ENCODE measurements at regions not wholly inside any gene's neighbourhood (a gene's known extent, or its start where the extent isn't known, plus 50 kb on each side); places are given as distances from the start of the nearest gene placed in this dataset.
A peak's percentile ranks its signal among the peaks of the same experiment; 100 is the strongest.
"Not testable (repeated sequence)": the region's sequence is repeated elsewhere in the genome, so short reads cannot be mapped to it uniquely, and the experiment has no call there.

- Histone ChIP-seq H3K4me3 (ENCODE audit: low read length) (no peak overlapping the region), H3K36me3 (ENCODE audit: control insufficient read depth, insufficient read depth, low read length) (no peaks in the 10 kb centered on the region), H3K27ac (ENCODE audit: low read length) (no peak overlapping the region), H3K9me3 (ENCODE audit: control insufficient read depth, low read depth, low read length) (no peaks in the 10 kb centered on the region), H3K27me3 (ENCODE audit: control insufficient read depth, insufficient read depth, low read length) (no peaks in the 10 kb centered on the region), H3K4me1 (ENCODE audit: control insufficient read depth, insufficient read depth, low read length) (no peaks in the 10 kb centered on the region)
- DNase-seq: no peak
- no CpG with 5 or more reads among the region's 2 CpGs for WGBS (ENCODE audit: insufficient coverage, low lambda C conversion rate)
These were observed 294.0 kb upstream of the PTBP2 start for GRCh38 chr1:96427616-96428015.

- Histone ChIP-seq H3K4me3 (ENCODE audit: low read length) (no peak overlapping the region), H3K27ac (ENCODE audit: low read length) (no peak overlapping the region), H3K36me3 (ENCODE audit: control insufficient read depth, insufficient read depth, low read length) (no peaks in the 10 kb centered on the region), H3K27me3 (ENCODE audit: control insufficient read depth, insufficient read depth, low read length) (no peaks in the 10 kb centered on the region), H3K9me3 (ENCODE audit: control insufficient read depth, low read depth, low read length) (no peaks in the 10 kb centered on the region), H3K4me1 (ENCODE audit: control insufficient read depth, insufficient read depth, low read length) (no peaks in the 10 kb centered on the region)
- no CpG with 5 or more reads among the region's 1 CpG for WGBS (ENCODE audit: insufficient coverage, low lambda C conversion rate)
- no peak for DNase-seq
These were observed 276.3 kb upstream of the PTBP2 start for GRCh38 chr1:96445302-96445701.

- no CpG with 5 or more reads among the region's 3 CpGs for WGBS (ENCODE audit: insufficient coverage, low lambda C conversion rate)
- no peaks in the 10 kb centered on the region for H3K27me3 ChIP-seq (ENCODE audit: control insufficient read depth, insufficient read depth, low read length)
These were observed 257.5 kb upstream of the PTBP2 start for GRCh38 chr1:96464066-96464465.

GRCh38 chr1:96464522-96464921 is 257.1 kb upstream of the PTBP2 start:
- H3K9me3 ChIP-seq (ENCODE audit: control insufficient read depth, low read depth, low read length): no peaks in the 10 kb centered on the region
- no peaks in the 10 kb centered on the region for H3K4me1 ChIP-seq (ENCODE audit: control insufficient read depth, insufficient read depth, low read length)
- no peak overlapping the region for H3K4me3 ChIP-seq (ENCODE audit: low read length)
- H3K27me3 ChIP-seq (ENCODE audit: control insufficient read depth, insufficient read depth, low read length): no peaks in the 10 kb centered on the region
- DNase-seq: no peak
- no CpG with 5 or more reads among the region's 5 CpGs for WGBS (ENCODE audit: insufficient coverage, low lambda C conversion rate)
- H3K27ac ChIP-seq (ENCODE audit: low read length): no peak overlapping the region
- no peaks in the 10 kb centered on the region for H3K36me3 ChIP-seq (ENCODE audit: control insufficient read depth, insufficient read depth, low read length)

More at GRCh38 chr1:96464066-96464465, 257.5 kb upstream of the PTBP2 start:
- peak; percentile 3 to 4 for DNase-seq
- H3K36me3 ChIP-seq (ENCODE audit: control insufficient read depth, insufficient read depth, low read length): no peaks in the 10 kb centered on the region
- H3K4me1 ChIP-seq (ENCODE audit: control insufficient read depth, insufficient read depth, low read length): no peaks in the 10 kb centered on the region
- H3K27ac ChIP-seq (ENCODE audit: low read length): no peak overlapping the region
- no peak overlapping the region for H3K4me3 ChIP-seq (ENCODE audit: low read length)
- no peaks in the 10 kb centered on the region for H3K9me3 ChIP-seq (ENCODE audit: control insufficient read depth, low read depth, low read length)

GRCh38 chr1:96464991-96465390 is 256.6 kb upstream of the PTBP2 start:
- Histone ChIP-seq H3K4me1 (ENCODE audit: control insufficient read depth, insufficient read depth, low read length) (no peaks in the 10 kb centered on the region), H3K36me3 (ENCODE audit: control insufficient read depth, insufficient read depth, low read length) (no peaks in the 10 kb centered on the region), H3K9me3 (ENCODE audit: control insufficient read depth, low read depth, low read length) (no peaks in the 10 kb centered on the region), H3K27me3 (ENCODE audit: control insufficient read depth, insufficient read depth, low read length) (no peaks in the 10 kb centered on the region), H3K4me3 (ENCODE audit: low read length) (no peak overlapping the region), H3K27ac (ENCODE audit: low read length) (no peak overlapping the region)
- no CpG with 5 or more reads among the region's 3 CpGs for WGBS (ENCODE audit: insufficient coverage, low lambda C conversion rate)
- no peak for DNase-seq

GRCh38 chr1:96465441-96465840 is 256.1 kb upstream of the PTBP2 start:
- 88% methylated on average over 3 of the region's 8 CpGs for whole genome bisulfite sequencing (ENCODE audit: insufficient coverage, low lambda C conversion rate)
- no peak overlapping the region for H3K27ac ChIP-seq (ENCODE audit: low read length)
- no peaks in the 10 kb centered on the region for H3K27me3 ChIP-seq (ENCODE audit: control insufficient read depth, insufficient read depth, low read length)
- DNase-seq: no peak
- peaks cover 1% of the 10 kb centered on the region for H3K9me3 ChIP-seq (ENCODE audit: control insufficient read depth, low read depth, low read length)
- H3K36me3 ChIP-seq (ENCODE audit: control insufficient read depth, insufficient read depth, low read length): no peaks in the 10 kb centered on the region
- H3K4me3 ChIP-seq (ENCODE audit: low read length): no peak overlapping the region
- no peaks in the 10 kb centered on the region for H3K4me1 ChIP-seq (ENCODE audit: control insufficient read depth, insufficient read depth, low read length)

GRCh38 chr1:96466842-96467241 is 254.7 kb upstream of the PTBP2 start:
- Histone ChIP-seq H3K36me3 (ENCODE audit: control insufficient read depth, insufficient read depth, low read length) (no peaks in the 10 kb centered on the region), H3K9me3 (ENCODE audit: control insufficient read depth, low read depth, low read length) (peaks cover 3% of the 10 kb centered on the region), H3K4me1 (ENCODE audit: control insufficient read depth, insufficient read depth, low read length) (no peaks in the 10 kb centered on the region), H3K27me3 (ENCODE audit: control insufficient read depth, insufficient read depth, low read length) (no peaks in the 10 kb centered on the region), H3K27ac (ENCODE audit: low read length) (no peak overlapping the region), H3K4me3 (ENCODE audit: low read length) (no peak overlapping the region)
- no peak for DNase-seq
- no CpG with 5 or more reads among the region's 1 CpG for WGBS (ENCODE audit: insufficient coverage, low lambda C conversion rate)

GRCh38 chr1:96469726-96470125 is 251.9 kb upstream of the PTBP2 start:
- H3K9me3 ChIP-seq (ENCODE audit: control insufficient read depth, low read depth, low read length); H3K36me3 ChIP-seq (ENCODE audit: control insufficient read depth, insufficient read depth, low read length); H3K4me3 ChIP-seq (ENCODE audit: low read length); H3K27ac ChIP-seq (ENCODE audit: low read length); H3K4me1 ChIP-seq (ENCODE audit: control insufficient read depth, insufficient read depth, low read length); DNase-seq; H3K27me3 ChIP-seq (ENCODE audit: control insufficient read depth, insufficient read depth, low read length): not testable (repeated sequence)
- WGBS (ENCODE audit: insufficient coverage, low lambda C conversion rate): no CpG with 5 or more reads among the region's 24 CpGs

- no peak overlapping the region for H3K4me3 ChIP-seq (ENCODE audit: low read length)
- DNase-seq: no peak
- H3K9me3 ChIP-seq (ENCODE audit: control insufficient read depth, low read depth, low read length): peaks cover 3% of the 10 kb centered on the region
- no peak overlapping the region for H3K27ac ChIP-seq (ENCODE audit: low read length)
- no peaks in the 10 kb centered on the region for H3K36me3 ChIP-seq (ENCODE audit: control insufficient read depth, insufficient read depth, low read length)
- H3K27me3 ChIP-seq (ENCODE audit: control insufficient read depth, insufficient read depth, low read length): no peaks in the 10 kb centered on the region
- no peaks in the 10 kb centered on the region for H3K4me1 ChIP-seq (ENCODE audit: control insufficient read depth, insufficient read depth, low read length)
These were observed 249.1 kb upstream of the PTBP2 start for GRCh38 chr1:96472471-96472870.

GRCh38 chr1:96473791-96474434 is 247.7 kb upstream of the PTBP2 start:
- DNase-seq: no peak
- no CpG with 5 or more reads among the region's 9 CpGs for whole genome bisulfite sequencing (ENCODE audit: insufficient coverage, low lambda C conversion rate)
- no peak overlapping the region for H3K27ac ChIP-seq (ENCODE audit: low read length)
- peaks cover 3% of the 10 kb centered on the region for H3K9me3 ChIP-seq (ENCODE audit: control insufficient read depth, low read depth, low read length)
- H3K4me1 ChIP-seq (ENCODE audit: control insufficient read depth, insufficient read depth, low read length): no peaks in the 10 kb centered on the region
- no peaks in the 10 kb centered on the region for H3K27me3 ChIP-seq (ENCODE audit: control insufficient read depth, insufficient read depth, low read length)
- H3K4me3 ChIP-seq (ENCODE audit: low read length): no peak overlapping the region
- H3K36me3 ChIP-seq (ENCODE audit: control insufficient read depth, insufficient read depth, low read length): no peaks in the 10 kb centered on the region

GRCh38 chr1:96474985-96475743 is 246.4 kb upstream of the PTBP2 start:
- Histone ChIP-seq H3K9me3 (ENCODE audit: control insufficient read depth, low read depth, low read length) (peaks cover 3% of the 10 kb centered on the region), H3K4me1 (ENCODE audit: control insufficient read depth, insufficient read depth, low read length) (no peaks in the 10 kb centered on the region), H3K4me3 (ENCODE audit: low read length) (no peak overlapping the region), H3K27ac (ENCODE audit: low read length) (no peak overlapping the region), H3K36me3 (ENCODE audit: control insufficient read depth, insufficient read depth, low read length) (no peaks in the 10 kb centered on the region), H3K27me3 (ENCODE audit: control insufficient read depth, insufficient read depth, low read length) (no peaks in the 10 kb centered on the region)
- no peak for DNase-seq
- no CpG with 5 or more reads among the region's 7 CpGs for WGBS (ENCODE audit: insufficient coverage, low lambda C conversion rate)
